Parathyroid adenoma (tissue), 2 donors: ENCODE measurements at regions not wholly inside any gene's neighbourhood (a gene's known extent, or its start where the extent isn't known, plus 50 kb on each side); places are given as distances from the start of the nearest gene placed in this dataset.

Experiments used
- H2AFZ ChIP-seq: fragments of 300-600 bp; sonication (generic); one replicate; pipeline ENCODE4 v1.7.0; 2017; ENCODE audit warnings: antibody characterized with exemption, mild to moderate bottlenecking
- H3K27ac ChIP-seq: fragments of 300-600 bp; sonication (generic); one replicate; pipeline ENCODE4 v1.7.0; 2017
- H3K27me3 ChIP-seq: fragments of 300-600 bp; sonication (generic); one replicate; pipeline ENCODE4 v1.7.0; 2017; ENCODE audit warnings: low read length; ENCODE audit not compliant: control insufficient read depth, insufficient read depth
- H3K36me3 ChIP-seq: fragments of 300-600 bp; sonication (generic); one replicate; pipeline ENCODE4 v1.7.0; 2017; ENCODE audit warnings: low read length; ENCODE audit not compliant: control insufficient read depth, insufficient read depth
- H3K4me1 ChIP-seq: fragments of 300-600 bp; sonication (generic); one replicate; pipeline ENCODE4 v1.7.0; 2017; ENCODE audit warnings: control low read depth
- H3K4me2 ChIP-seq: fragments of 300-600 bp; sonication (generic); one replicate; pipeline ENCODE4 v1.7.0; 2017; ENCODE audit warnings: low read length
- H3K4me3 ChIP-seq: fragments of 300-600 bp; sonication (generic); one replicate; pipeline ENCODE4 v1.7.0; 2017; ENCODE audit warnings: low read depth, low read length
- H3K79me2 ChIP-seq: fragments of 300-600 bp; sonication (generic); one replicate; pipeline ENCODE4 v1.7.0; 2017; ENCODE audit warnings: control low read depth
- H3K9ac ChIP-seq: fragments of 300-600 bp; sonication (generic); one replicate; pipeline ENCODE4 v1.7.0; 2017; ENCODE audit warnings: mild to moderate bottlenecking
- H3K9me3 ChIP-seq: fragments of 300-600 bp; sonication (generic); one replicate; pipeline ENCODE4 v1.7.0; 2017; ENCODE audit warnings: low read length; ENCODE audit not compliant: control insufficient read depth
- TF ChIP-seq, protein P1 (sequence below): fragments of 300-600 bp; sonication (generic); IDR thresholded peaks from one replicate; pipeline ENCODE4 v1.7.0; 2017; ENCODE audit warnings: antibody characterized with exemption, mild to moderate bottlenecking
- donor health status: primary hyperparathyroidism.

DNA sequence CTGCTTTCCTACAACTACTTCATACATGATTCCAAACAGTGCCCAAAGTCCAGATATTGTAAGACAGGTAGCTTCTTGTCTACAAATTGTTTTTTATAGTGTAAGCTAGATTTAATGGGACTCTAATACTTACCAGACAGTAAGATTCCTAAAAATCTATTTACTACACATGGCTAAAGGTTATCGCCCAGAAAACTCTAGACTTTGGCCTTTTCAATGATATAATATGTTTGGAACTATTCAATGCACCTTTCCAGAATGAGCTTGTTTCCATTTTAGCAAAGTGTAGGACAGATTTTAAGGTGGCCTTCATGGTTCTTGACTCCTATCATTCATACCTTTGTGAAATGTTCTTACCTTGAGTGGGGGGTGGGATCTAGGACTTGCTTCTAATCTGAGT, 951.0 kb downstream of the SORCS1 start:
- Histone ChIP-seq H3K9me3 (peaks cover 4% of the 10 kb centered on the region), H3K4me1 (no peaks in the 10 kb centered on the region), H3K27me3 (no peaks in the 10 kb centered on the region), H3K36me3 (no peaks in the 10 kb centered on the region), H3K4me3 (no peak overlapping the region), H3K79me2 (no peaks in the 10 kb centered on the region), H3K27ac (no peak overlapping the region), H3K9ac (no peak overlapping the region), H2AFZ (no peak overlapping the region), H3K4me2 (no peak overlapping the region)
- TF ChIP-seq, protein P1, sequence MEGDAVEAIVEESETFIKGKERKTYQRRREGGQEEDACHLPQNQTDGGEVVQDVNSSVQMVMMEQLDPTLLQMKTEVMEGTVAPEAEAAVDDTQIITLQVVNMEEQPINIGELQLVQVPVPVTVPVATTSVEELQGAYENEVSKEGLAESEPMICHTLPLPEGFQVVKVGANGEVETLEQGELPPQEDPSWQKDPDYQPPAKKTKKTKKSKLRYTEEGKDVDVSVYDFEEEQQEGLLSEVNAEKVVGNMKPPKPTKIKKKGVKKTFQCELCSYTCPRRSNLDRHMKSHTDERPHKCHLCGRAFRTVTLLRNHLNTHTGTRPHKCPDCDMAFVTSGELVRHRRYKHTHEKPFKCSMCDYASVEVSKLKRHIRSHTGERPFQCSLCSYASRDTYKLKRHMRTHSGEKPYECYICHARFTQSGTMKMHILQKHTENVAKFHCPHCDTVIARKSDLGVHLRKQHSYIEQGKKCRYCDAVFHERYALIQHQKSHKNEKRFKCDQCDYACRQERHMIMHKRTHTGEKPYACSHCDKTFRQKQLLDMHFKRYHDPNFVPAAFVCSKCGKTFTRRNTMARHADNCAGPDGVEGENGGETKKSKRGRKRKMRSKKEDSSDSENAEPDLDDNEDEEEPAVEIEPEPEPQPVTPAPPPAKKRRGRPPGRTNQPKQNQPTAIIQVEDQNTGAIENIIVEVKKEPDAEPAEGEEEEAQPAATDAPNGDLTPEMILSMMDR, result no peak

DNA sequence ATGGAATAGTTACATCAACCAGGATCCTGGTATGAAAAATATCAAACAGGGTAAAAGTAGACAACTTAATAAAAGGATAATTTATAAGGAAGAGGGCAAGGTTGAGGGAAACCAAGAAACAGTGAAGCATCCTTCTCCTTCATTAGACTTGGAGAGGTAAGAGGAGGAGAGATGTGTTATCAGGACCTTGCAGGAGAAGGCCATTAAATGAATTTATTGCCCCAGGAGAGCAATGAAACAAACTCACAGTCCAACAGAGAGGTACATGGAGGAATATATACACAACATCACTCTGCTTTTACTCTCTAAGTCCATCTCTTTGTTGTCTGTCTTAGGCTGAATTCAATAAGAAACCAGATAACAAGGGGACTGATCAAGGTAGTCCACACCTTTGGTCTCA, 966.2 kb downstream of the SORCS1 start:
- Histone ChIP-seq H3K27me3 (no peaks in the 10 kb centered on the region), H2AFZ (no peak overlapping the region), H3K36me3 (no peaks in the 10 kb centered on the region), H3K4me1 (no peaks in the 10 kb centered on the region), H3K4me3 (no peak overlapping the region), H3K27ac (no peak overlapping the region), H3K4me2 (no peak overlapping the region), H3K9ac (no peak overlapping the region), H3K9me3 (no peaks in the 10 kb centered on the region), H3K79me2 (no peaks in the 10 kb centered on the region)
- TF ChIP-seq, protein P1, result no peak

DNA sequence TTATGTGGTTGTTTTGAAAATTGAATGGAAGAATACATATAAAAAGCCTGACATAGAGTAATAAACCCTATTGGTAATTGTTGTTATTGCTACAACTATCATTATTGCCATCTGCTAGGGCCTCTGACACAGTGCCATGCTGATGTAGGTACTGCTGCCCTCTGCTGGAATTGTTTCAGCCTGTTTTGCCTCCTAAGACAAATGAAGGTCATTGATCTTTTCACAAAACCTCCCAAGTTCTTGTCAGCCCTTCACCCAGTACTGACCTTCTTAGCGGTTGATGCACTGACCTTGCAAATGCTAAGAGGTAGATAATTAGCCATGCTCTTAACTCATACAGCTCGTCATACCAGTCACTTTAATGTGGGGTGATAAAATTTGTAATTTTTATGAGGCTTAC, 975.2 kb downstream of the SORCS1 start:
- Histone ChIP-seq H3K9ac (no peak overlapping the region), H3K27me3 (no peaks in the 10 kb centered on the region), H3K9me3 (no peaks in the 10 kb centered on the region), H3K36me3 (no peaks in the 10 kb centered on the region), H3K4me3 (no peak overlapping the region), H3K4me2 (no peak overlapping the region), H3K79me2 (no peaks in the 10 kb centered on the region), H3K27ac (no peak overlapping the region), H3K4me1 (no peaks in the 10 kb centered on the region), H2AFZ (no peak overlapping the region)
- TF ChIP-seq, protein P1, result no peak

DNA sequence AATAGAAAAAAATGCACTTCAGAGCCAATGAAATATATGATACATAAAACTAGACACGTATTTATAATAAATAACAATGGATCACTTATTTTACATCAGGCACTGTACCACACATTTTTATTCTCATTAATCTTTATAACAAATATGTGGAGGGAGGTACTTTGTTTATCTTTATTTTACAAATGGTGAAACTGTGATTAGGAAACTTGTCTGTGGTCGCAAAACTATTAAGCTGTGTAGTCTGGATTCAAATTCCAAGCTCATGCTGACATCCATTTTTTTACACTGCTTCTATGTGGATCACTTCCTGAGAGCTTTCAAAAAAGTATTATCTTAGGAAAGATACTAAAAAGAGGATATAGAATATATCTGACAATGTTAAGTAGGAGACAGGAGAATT, 978.6 kb downstream of the SORCS1 start:
- H2AFZ ChIP-seq, result no peak overlapping the region
- no peaks in the 10 kb centered on the region for H3K79me2 ChIP-seq
- H3K27me3 ChIP-seq, result no peaks in the 10 kb centered on the region
- H3K27ac ChIP-seq, result no peak overlapping the region
- H3K4me1 ChIP-seq, result no peaks in the 10 kb centered on the region
- TF ChIP-seq, protein P1, result no peak
- H3K4me3 ChIP-seq, result no peak overlapping the region
- no peak overlapping the region for H3K9ac ChIP-seq
- H3K36me3 ChIP-seq, result no peaks in the 10 kb centered on the region
- H3K9me3 ChIP-seq, result no peaks in the 10 kb centered on the region
- H3K4me2 ChIP-seq, result no peak overlapping the region

DNA sequence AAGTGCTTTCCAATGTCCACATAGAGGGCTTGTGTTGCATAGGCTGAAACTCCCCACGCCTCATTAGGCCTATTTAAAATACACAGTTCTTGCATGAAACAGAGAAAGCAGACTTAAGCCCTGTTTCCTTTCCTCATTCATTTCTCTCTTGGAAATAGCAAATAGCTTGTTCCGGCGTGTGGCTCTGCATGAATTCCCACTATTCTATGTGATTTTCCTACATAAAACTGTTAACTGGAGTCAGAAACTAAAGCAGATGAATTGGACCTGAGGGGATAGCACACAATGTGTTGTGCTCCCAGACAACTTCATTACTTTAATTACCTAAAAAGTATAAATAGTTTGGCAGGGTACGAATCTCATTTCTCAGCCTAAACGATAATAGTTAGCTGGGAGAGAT, 981.5 kb downstream of the SORCS1 start:
- Histone ChIP-seq H3K9ac (no peak overlapping the region), H2AFZ (no peak overlapping the region), H3K4me1 (no peaks in the 10 kb centered on the region), H3K4me3 (no peak overlapping the region), H3K27me3 (no peaks in the 10 kb centered on the region), H3K79me2 (no peaks in the 10 kb centered on the region), H3K4me2 (no peak overlapping the region), H3K27ac (no peak overlapping the region), H3K9me3 (no peaks in the 10 kb centered on the region), H3K36me3 (no peaks in the 10 kb centered on the region)
- TF ChIP-seq, protein P1, result no peak
